Kidney (tissue), 13 donors: ENCODE measurements at regions not wholly inside any gene's neighbourhood (a gene's known extent, or its start where the extent isn't known, plus 50 kb on each side); places are given as distances from the start of the nearest gene placed in this dataset.

Experiments
- DNase-seq, 5 donors: peaks; one replicate each; pipeline ENCODE4 v3.0.0-alpha.2; 2013 to 2020
- FAIRE-seq: peaks from 2 replicates; lab custom pipeline; 2012; peaks lifted over from hg19 to GRCh38; lab: Jason Lieb, UNC
- H3K27ac ChIP-seq, 2 donors: one replicate each; pipeline ENCODE4 v1.7.0; 2013; ENCODE audit warnings: low read depth in 2 of 2, low read length in 2 of 2, inconsistent platforms in 1 of 2
- H3K27me3 ChIP-seq: one replicate; pipeline ENCODE4 v1.7.1; 2013; ENCODE audit warnings: low read length, inconsistent platforms; ENCODE audit not compliant: control insufficient read depth, insufficient read depth
- H3K36me3 ChIP-seq, 3 donors: one replicate each; pipeline versions ENCODE4 v1.7.0 to v1.7.1; 2013; ENCODE audit warnings: low read length in 3 of 3, control low read depth in 1 of 3, inconsistent platforms in 1 of 3; ENCODE audit not compliant: insufficient read depth in 3 of 3, control insufficient read depth in 2 of 3
- H3K4me1 ChIP-seq, 3 donors: one replicate each; pipeline versions ENCODE4 v1.7.0 to v1.7.1; 2013; ENCODE audit warnings: low read length in 3 of 3, inconsistent platforms in 1 of 3, low read depth in 1 of 3; ENCODE audit not compliant: control insufficient read depth in 2 of 3, insufficient read depth in 2 of 3
- H3K4me3 ChIP-seq, 3 donors: one replicate each; pipeline versions ENCODE4 v1.7.0 to v1.8.1; 2013; ENCODE audit warnings: low read length in 3 of 3, control low read depth in 1 of 3, inconsistent platforms in 1 of 3
- H3K9ac ChIP-seq, 3 donors: one replicate each; pipeline versions ENCODE4 v1.7.0 to v1.7.1; 2013; ENCODE audit warnings: low read length in 3 of 3, control low read depth in 1 of 3, inconsistent platforms in 1 of 3
- H3K9me3 ChIP-seq, 3 donors: one replicate each; pipeline versions ENCODE4 v1.7.0 to v1.7.1; 2013; ENCODE audit warnings: low read length in 3 of 3, control low read depth in 1 of 3, inconsistent platforms in 1 of 3; ENCODE audit not compliant: control insufficient read depth in 2 of 3, insufficient read depth in 1 of 3
- intact Hi-C: fragments of 100-400 bp; cut with DNase I; formaldehyde crosslinking; loops from one replicate; pipeline ENCODE4 v1.11.1; 2022
- TF ChIP-seq, protein P1 (sequence below): IDR thresholded peaks from 3 replicates; pipeline ENCODE4 v1.5.1; 2012; ENCODE audit warnings: mild to moderate bottlenecking, moderate library complexity, borderline replicate concordance; ENCODE audit not compliant: insufficient read depth; ENCODE audit errors: extremely low read depth
- donor health status: control.
- donor health status: control.
- donor health status: control.
- donor health status: control.
- donor health status: control.
- donor health status: DM: yes; HTN: yes; CAD: no.
- donor health status: Normal renal cell carcinoma (clear cell type).

DNA sequence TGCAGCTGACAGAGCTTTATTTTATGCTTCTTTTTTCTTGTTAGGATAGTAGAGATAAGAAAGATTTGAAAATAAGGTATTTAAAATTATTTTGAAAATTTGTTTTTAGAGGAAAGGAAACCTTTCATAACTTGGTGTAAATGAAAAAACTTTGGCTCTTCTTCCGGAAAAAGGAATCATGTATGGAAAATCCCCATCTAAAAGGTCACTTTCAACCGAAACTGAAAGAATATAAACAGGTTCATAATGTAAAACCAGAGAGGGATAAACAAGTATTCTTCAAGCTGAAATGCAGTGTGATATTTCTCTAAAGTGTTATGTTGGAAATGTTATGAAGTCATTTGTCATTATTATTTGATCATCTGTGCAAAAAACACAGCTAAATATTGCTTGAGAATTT is 246.8 kb downstream of the NFKBIZ start:
- H3K9ac ChIP-seq = no peak overlapping the region
- H3K27ac ChIP-seq = no peak overlapping the region
- H3K4me1 ChIP-seq = no peaks in the 10 kb centered on the region
- intact Hi-C loops = no loop called here
- no peak for DNase-seq
- H3K4me3 ChIP-seq = no peak overlapping the region
- no peaks in the 10 kb centered on the region for H3K36me3 ChIP-seq
- no peaks in the 10 kb centered on the region for H3K27me3 ChIP-seq
- no peaks in the 10 kb centered on the region for H3K9me3 ChIP-seq
- TF ChIP-seq, protein P1, sequence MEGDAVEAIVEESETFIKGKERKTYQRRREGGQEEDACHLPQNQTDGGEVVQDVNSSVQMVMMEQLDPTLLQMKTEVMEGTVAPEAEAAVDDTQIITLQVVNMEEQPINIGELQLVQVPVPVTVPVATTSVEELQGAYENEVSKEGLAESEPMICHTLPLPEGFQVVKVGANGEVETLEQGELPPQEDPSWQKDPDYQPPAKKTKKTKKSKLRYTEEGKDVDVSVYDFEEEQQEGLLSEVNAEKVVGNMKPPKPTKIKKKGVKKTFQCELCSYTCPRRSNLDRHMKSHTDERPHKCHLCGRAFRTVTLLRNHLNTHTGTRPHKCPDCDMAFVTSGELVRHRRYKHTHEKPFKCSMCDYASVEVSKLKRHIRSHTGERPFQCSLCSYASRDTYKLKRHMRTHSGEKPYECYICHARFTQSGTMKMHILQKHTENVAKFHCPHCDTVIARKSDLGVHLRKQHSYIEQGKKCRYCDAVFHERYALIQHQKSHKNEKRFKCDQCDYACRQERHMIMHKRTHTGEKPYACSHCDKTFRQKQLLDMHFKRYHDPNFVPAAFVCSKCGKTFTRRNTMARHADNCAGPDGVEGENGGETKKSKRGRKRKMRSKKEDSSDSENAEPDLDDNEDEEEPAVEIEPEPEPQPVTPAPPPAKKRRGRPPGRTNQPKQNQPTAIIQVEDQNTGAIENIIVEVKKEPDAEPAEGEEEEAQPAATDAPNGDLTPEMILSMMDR = no peak
- no peak for FAIRE-seq

DNA sequence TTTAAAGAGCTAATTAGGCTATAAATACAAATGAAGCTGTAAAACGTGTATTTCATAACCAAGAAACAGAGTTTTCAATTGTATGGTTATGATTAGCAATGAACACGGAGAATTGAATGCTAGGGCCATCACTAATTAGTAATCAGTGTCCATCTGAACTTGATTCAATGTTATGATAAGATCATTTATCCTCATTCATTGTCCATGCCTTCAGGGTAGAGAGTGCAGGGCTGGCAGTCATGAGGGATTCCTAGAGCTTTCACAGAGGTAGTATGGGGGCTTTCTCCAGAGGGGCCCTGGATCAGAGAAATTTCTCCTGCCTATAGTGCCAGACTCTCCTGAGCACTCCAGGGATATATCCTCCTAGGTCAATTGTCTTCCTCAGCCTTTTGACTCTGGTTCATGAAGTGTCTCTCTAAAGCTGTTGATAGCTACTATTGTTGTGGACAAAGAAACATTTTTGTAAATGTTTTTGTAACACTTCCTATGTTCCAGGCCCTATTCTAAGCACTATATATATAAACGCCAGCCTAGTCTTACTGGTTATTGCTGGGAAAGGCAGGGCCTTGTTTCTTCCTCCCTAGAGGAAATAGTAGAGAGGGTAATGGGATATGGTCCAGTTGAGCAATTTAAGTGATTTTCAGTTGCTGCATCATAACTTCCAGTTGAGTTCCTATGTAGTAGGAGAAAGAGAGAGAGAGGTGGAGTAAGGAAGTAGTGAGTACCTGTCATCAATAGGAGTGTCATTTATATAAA is 249.0 kb downstream of the NFKBIZ start:
- intact Hi-C loops = no loop called here
- Histone ChIP-seq H3K9me3 (no peaks in the 10 kb centered on the region), H3K4me3 (no peak overlapping the region), H3K27ac (no peak overlapping the region), H3K36me3 (no peaks in the 10 kb centered on the region), H3K4me1 (no peaks in the 10 kb centered on the region), H3K27me3 (no peaks in the 10 kb centered on the region), H3K9ac (no peak overlapping the region)
- DNase-seq (no peak), FAIRE-seq (no peak)
- TF ChIP-seq, protein P1 = no peak

DNA sequence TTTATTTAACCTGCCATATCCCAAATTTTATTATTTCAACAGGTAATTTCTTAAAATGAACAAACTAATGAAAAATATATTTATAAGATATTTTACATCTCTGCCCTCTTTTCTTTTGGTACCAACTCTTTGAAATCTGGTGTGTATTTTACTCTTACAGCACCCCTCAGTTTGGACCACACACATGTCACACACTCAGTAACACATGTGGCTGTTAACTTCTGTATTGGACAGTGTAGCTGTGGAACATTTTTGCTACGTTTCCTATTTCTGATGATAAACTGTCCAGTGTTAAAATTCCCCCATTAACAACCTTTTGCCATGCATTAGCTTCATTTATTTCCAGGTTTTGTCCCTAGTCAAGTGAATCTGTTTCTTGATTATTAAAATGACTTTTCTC is 250.6 kb downstream of the NFKBIZ start:
- TF ChIP-seq, protein P1 = no peak
- Histone ChIP-seq H3K4me1 (no peaks in the 10 kb centered on the region), H3K4me3 (no peak overlapping the region), H3K36me3 (no peaks in the 10 kb centered on the region), H3K27ac (no peak overlapping the region), H3K9me3 (no peaks in the 10 kb centered on the region), H3K27me3 (no peaks in the 10 kb centered on the region), H3K9ac (no peak overlapping the region)
- no peak for DNase-seq
- intact Hi-C loops = no loop called here
- FAIRE-seq = no peak

- intact Hi-C loops = no loop called here
- Histone ChIP-seq H3K9ac (no peak overlapping the region), H3K9me3 (no peaks in the 10 kb centered on the region), H3K27me3 (no peaks in the 10 kb centered on the region), H3K36me3 (no peaks in the 10 kb centered on the region), H3K4me1 (no peaks in the 10 kb centered on the region), H3K27ac (no peak overlapping the region), H3K4me3 (no peak overlapping the region)
- FAIRE-seq = no peak
- no peak for DNase-seq
- TF ChIP-seq, protein P1 = no peak
These were observed 253.1 kb downstream of the NFKBIZ start for GRCh38 chr3:102102394-102102793.
